Ovary (tissue), 3 donors: ENCODE measurements at regions not wholly inside any gene's neighbourhood (a gene's known extent, or its start where the extent isn't known, plus 50 kb on each side); places are given as distances from the start of the nearest gene placed in this dataset.

ENCODE experiments used
- CTCF ChIP-seq, 3 donors: fragments of 450-650 bp in 2 of 3; fragments of 200-600 bp in 1 of 3; IDR thresholded peaks; one replicate each; pipeline versions ENCODE4 v1.5.1 to v1.8.0; 2016 to 2022; ENCODE audit warnings: antibody characterized with exemption in 3 of 3, mild to moderate bottlenecking in 1 of 3
- EP300 ChIP-seq: sonication (generic); formaldehyde crosslinking; IDR thresholded peaks from one replicate; pipeline ENCODE4 v1.6.1; 2017; ENCODE audit warnings: antibody characterized with exemption
- POLR2A ChIP-seq: fragments of 450-650 bp; IDR thresholded peaks from one replicate; pipeline ENCODE4 v1.6.1; 2017; ENCODE audit warnings: antibody characterized with exemption, mild to moderate bottlenecking, moderate library complexity
- donor health status: DM: no; HTN: no; CAD: no.

- TF ChIP-seq CTCF (IDR thresholded peaks at IDR 0.05) (no peak), POLR2A (no peak), EP300 (no peak)
Measured at GRCh38 chr3:26340001-26340400, 282.6 kb upstream of the LRRC3B start.
